Progenitor cell of endocrine pancreas (in vitro differentiated cells): ENCODE measurements at regions not wholly inside any gene's neighbourhood (a gene's known extent, or its start where the extent isn't known, plus 50 kb on each side); places are given as distances from the start of the nearest gene placed in this dataset.

Experiments used
- DNase-seq: peaks from one replicate; pipeline ENCODE4 v3.0.0; 2021; ENCODE audit warnings: low spot score; ENCODE audit not compliant: unreplicated experiment
- H3K27ac Mint-ChIP-seq: 2 replicates; pipeline ENCODE4 v1.8.0; 2021; ENCODE audit warnings: mild to moderate bottlenecking, moderate library complexity, mixed read lengths
- H3K27me3 Mint-ChIP-seq: 2 replicates; pipeline ENCODE4 v1.8.0; 2021; ENCODE audit warnings: mixed read lengths
- H3K36me3 Mint-ChIP-seq: 2 replicates; pipeline ENCODE4 v1.8.0; 2022; ENCODE audit warnings: mixed read lengths; ENCODE audit not compliant: insufficient read depth
- H3K4me1 Mint-ChIP-seq: 2 replicates; pipeline ENCODE4 v1.8.0; 2021; ENCODE audit warnings: low read depth, mixed read lengths
- H3K4me3 Mint-ChIP-seq: 2 replicates; pipeline ENCODE4 v1.8.0; 2021; ENCODE audit warnings: low read depth, mild to moderate bottlenecking, moderate library complexity, mixed read lengths
- H3K9me3 Mint-ChIP-seq: 2 replicates; pipeline ENCODE4 v1.8.0; 2021; ENCODE audit warnings: low read depth, mixed read lengths
- CTCF ChIP-seq: fragments of 200-600 bp; sonication (generic); IDR thresholded peaks from one replicate; pipeline ENCODE4 v1.5.0; 2021; ENCODE audit warnings: antibody characterized with exemption, mild to moderate bottlenecking; ENCODE audit not compliant: unreplicated experiment

- no peak for TF ChIP-seq CTCF
- Mint-ChIP-seq H3K27me3 (no peaks in the 10 kb centered on the region), H3K9me3 (no peaks in the 10 kb centered on the region), H3K4me3 (no peak overlapping the region), H3K27ac (no peak overlapping the region), H3K4me1 (peaks cover 8% of the 10 kb centered on the region), H3K36me3 (no peaks in the 10 kb centered on the region)
- no peak for DNase-seq
Measured at GRCh38 chr11:15839061-15839460, 517.3 kb downstream of the SOX6 start.

- H3K36me3 Mint-ChIP-seq = no peaks in the 10 kb centered on the region
- H3K27ac Mint-ChIP-seq = no peak overlapping the region
- no peaks in the 10 kb centered on the region for H3K9me3 Mint-ChIP-seq
- no peaks in the 10 kb centered on the region for H3K27me3 Mint-ChIP-seq
- peaks cover 9% of the 10 kb centered on the region for H3K4me1 Mint-ChIP-seq
- H3K4me3 Mint-ChIP-seq = no peak overlapping the region
- TF ChIP-seq CTCF = no peak
- no peak for DNase-seq
Measured at GRCh38 chr11:15840966-15841365, 515.4 kb downstream of the SOX6 start.

GRCh38 chr11:15841931-15842740, 514.2 kb downstream of the SOX6 start:
- Mint-ChIP-seq H3K4me1 (peaks cover 9% of the 10 kb centered on the region), H3K36me3 (no peaks in the 10 kb centered on the region), H3K27me3 (no peaks in the 10 kb centered on the region), H3K27ac (no peak overlapping the region), H3K9me3 (no peaks in the 10 kb centered on the region), H3K4me3 (no peak overlapping the region)
- no peak for DNase-seq
- no peak for TF ChIP-seq CTCF

GRCh38 chr11:15843309-15843872, 513.0 kb downstream of the SOX6 start:
- no peaks in the 10 kb centered on the region for H3K36me3 Mint-ChIP-seq
- H3K4me3 Mint-ChIP-seq = no peak overlapping the region
- TF ChIP-seq CTCF = no peak
- DNase-seq = no peak
- H3K4me1 Mint-ChIP-seq = peaks cover 9% of the 10 kb centered on the region
- H3K27me3 Mint-ChIP-seq = no peaks in the 10 kb centered on the region
- no peaks in the 10 kb centered on the region for H3K9me3 Mint-ChIP-seq
- peak overlapping the region; percentile 81 for H3K27ac Mint-ChIP-seq

GRCh38 chr11:15845261-15845660, 511.1 kb downstream of the SOX6 start:
- no peak for TF ChIP-seq CTCF
- Mint-ChIP-seq H3K36me3 (no peaks in the 10 kb centered on the region), H3K27me3 (no peaks in the 10 kb centered on the region), H3K27ac (no peak overlapping the region), H3K9me3 (no peaks in the 10 kb centered on the region), H3K4me1 (peaks cover 10% of the 10 kb centered on the region), H3K4me3 (no peak overlapping the region)
- no peak for DNase-seq
